Natural killer cell treated with Interleukin-12 subunit alpha and Interleukin-12 subunit beta and Interleukin-15 and Interleukin-18, amount 100 ng/mL, for 72 hours (primary cell): ENCODE measurements at regions not wholly inside any gene's neighbourhood (a gene's known extent, or its start where the extent isn't known, plus 50 kb on each side); places are given as distances from the start of the nearest gene placed in this dataset.

ENCODE experiments used
- ATAC-seq, 2 donors: fragments of 150-1000 bp; cut with Tn5 transposase in 1 of 2; sonication (Bioruptor Pico), chemical (Tn5 transposase) in 1 of 2; 2 replicates each; pipeline ENCODE4 v1.10.0; 2021
- DNase-seq: peaks from one replicate; pipeline ENCODE4 v3.0.0; 2022; ENCODE audit warnings: low spot score
- H3K27ac Mint-ChIP-seq, 2 donors: 1 replicate in 1 of 2; 2 replicates in 1 of 2; pipeline ENCODE4 v1.8.0; 2022; ENCODE audit warnings: mixed read lengths in 2 of 2, mild to moderate bottlenecking in 1 of 2, moderate library complexity in 1 of 2
- H3K27me3 Mint-ChIP-seq, 2 donors: 1 replicate in 1 of 2; 2 replicates in 1 of 2; pipeline ENCODE4 v1.8.0; 2022; ENCODE audit warnings: mixed read lengths in 2 of 2
- H3K36me3 Mint-ChIP-seq: one replicate; pipeline ENCODE4 v1.8.0; 2022; ENCODE audit warnings: mixed read lengths
- H3K4me1 Mint-ChIP-seq, 2 donors: 1 replicate in 1 of 2; 2 replicates in 1 of 2; pipeline ENCODE4 v1.8.0; 2022; ENCODE audit warnings: low read depth in 2 of 2, mixed read lengths in 2 of 2, mild to moderate bottlenecking in 1 of 2
- H3K4me3 Mint-ChIP-seq: one replicate; pipeline ENCODE4 v1.8.0; 2022; ENCODE audit warnings: mixed read lengths
- H3K9me3 Mint-ChIP-seq: 2 replicates; pipeline ENCODE4 v1.8.0; 2022; ENCODE audit warnings: mixed read lengths

GRCh38 chr9:118883411-118883810, 485.8 kb downstream of the BRINP1 start:
- DNase-seq (no peak), ATAC-seq (no peak)
- Mint-ChIP-seq H3K27me3 (no peaks in the 10 kb centered on the region), H3K4me3 (no peak overlapping the region), H3K4me1 (no peaks in the 10 kb centered on the region), H3K27ac (no peak overlapping the region), H3K9me3 (peaks cover 17% of the 10 kb centered on the region), H3K36me3 (no peaks in the 10 kb centered on the region)

- no peak for ATAC-seq
Measured at GRCh38 chr9:118891213-118891612, 478.0 kb downstream of the BRINP1 start.

GRCh38 chr9:118896324-118897000, 472.8 kb downstream of the BRINP1 start:
- no peak overlapping the region for H3K27ac Mint-ChIP-seq
- H3K9me3 Mint-ChIP-seq: peaks cover 7% of the 10 kb centered on the region
- H3K36me3 Mint-ChIP-seq: no peaks in the 10 kb centered on the region
- DNase-seq (no peak), ATAC-seq (no peak)
- H3K27me3 Mint-ChIP-seq: no peaks in the 10 kb centered on the region
- H3K4me1 Mint-ChIP-seq: no peaks in the 10 kb centered on the region
- no peak overlapping the region for H3K4me3 Mint-ChIP-seq

More at GRCh38 chr9:118891213-118891612, 478.0 kb downstream of the BRINP1 start:
- DNase-seq: no peak
- no peaks in the 10 kb centered on the region for H3K36me3 Mint-ChIP-seq
- no peaks in the 10 kb centered on the region for H3K4me1 Mint-ChIP-seq
- H3K4me3 Mint-ChIP-seq: no peak overlapping the region
- peaks cover 11% of the 10 kb centered on the region for H3K9me3 Mint-ChIP-seq
- H3K27ac Mint-ChIP-seq: no peak overlapping the region
- no peaks in the 10 kb centered on the region for H3K27me3 Mint-ChIP-seq

GRCh38 chr9:118918180-118918579, 451.1 kb downstream of the BRINP1 start:
- no peak for ATAC-seq
- no peaks in the 10 kb centered on the region for H3K36me3 Mint-ChIP-seq
- no peaks in the 10 kb centered on the region for H3K27me3 Mint-ChIP-seq

GRCh38 chr9:118928722-118929121, 440.5 kb downstream of the BRINP1 start:
- Mint-ChIP-seq H3K27ac (no peak overlapping the region), H3K4me1 (no peaks in the 10 kb centered on the region), H3K9me3 (peaks cover 7% of the 10 kb centered on the region), H3K36me3 (no peaks in the 10 kb centered on the region), H3K4me3 (no peak overlapping the region), H3K27me3 (no peaks in the 10 kb centered on the region)
- no peak for ATAC-seq
- DNase-seq: no peak

More at GRCh38 chr9:118918180-118918579, 451.1 kb downstream of the BRINP1 start:
- DNase-seq: no peak
- no peaks in the 10 kb centered on the region for H3K4me1 Mint-ChIP-seq
- H3K27ac Mint-ChIP-seq: no peak overlapping the region
- peaks cover 22% of the 10 kb centered on the region for H3K9me3 Mint-ChIP-seq
- no peak overlapping the region for H3K4me3 Mint-ChIP-seq

GRCh38 chr9:118929287-118929686, 439.9 kb downstream of the BRINP1 start:
- no peaks in the 10 kb centered on the region for H3K36me3 Mint-ChIP-seq
- no peaks in the 10 kb centered on the region for H3K4me1 Mint-ChIP-seq
- no peak overlapping the region for H3K27ac Mint-ChIP-seq
- no peak for ATAC-seq
- H3K27me3 Mint-ChIP-seq: no peaks in the 10 kb centered on the region
- DNase-seq: no peak
- H3K9me3 Mint-ChIP-seq: peaks cover 11% of the 10 kb centered on the region
- no peak overlapping the region for H3K4me3 Mint-ChIP-seq

GRCh38 chr9:118931941-118932340, 437.3 kb downstream of the BRINP1 start:
- H3K36me3 Mint-ChIP-seq: no peaks in the 10 kb centered on the region
- peaks cover 11% of the 10 kb centered on the region for H3K9me3 Mint-ChIP-seq
- ATAC-seq (no peak), DNase-seq (no peak)
- H3K4me1 Mint-ChIP-seq: no peaks in the 10 kb centered on the region
- no peaks in the 10 kb centered on the region for H3K27me3 Mint-ChIP-seq
- H3K27ac Mint-ChIP-seq: no peak overlapping the region
- H3K4me3 Mint-ChIP-seq: no peak overlapping the region

GRCh38 chr9:118938581-118938980, 430.7 kb downstream of the BRINP1 start:
- H3K27ac Mint-ChIP-seq: no peak overlapping the region
- H3K4me1 Mint-ChIP-seq: no peaks in the 10 kb centered on the region
- H3K36me3 Mint-ChIP-seq: no peaks in the 10 kb centered on the region
- DNase-seq: no peak
- H3K9me3 Mint-ChIP-seq: peaks cover 14% of the 10 kb centered on the region
- no peak for ATAC-seq
- H3K27me3 Mint-ChIP-seq: no peaks in the 10 kb centered on the region
- no peak overlapping the region for H3K4me3 Mint-ChIP-seq

- ATAC-seq (no peak), DNase-seq (no peak)
- H3K4me3 Mint-ChIP-seq: no peak overlapping the region
- H3K27ac Mint-ChIP-seq: no peak overlapping the region
- H3K4me1 Mint-ChIP-seq: no peaks in the 10 kb centered on the region
- H3K36me3 Mint-ChIP-seq: no peaks in the 10 kb centered on the region
- H3K9me3 Mint-ChIP-seq: peaks cover 10% of the 10 kb centered on the region
- no peaks in the 10 kb centered on the region for H3K27me3 Mint-ChIP-seq
Measured at GRCh38 chr9:118940473-118940872, 428.8 kb downstream of the BRINP1 start.

- no peaks in the 10 kb centered on the region for H3K27me3 Mint-ChIP-seq
Measured at GRCh38 chr9:118946669-118947068, 422.6 kb downstream of the BRINP1 start.

GRCh38 chr9:118954857-118955256, 414.4 kb downstream of the BRINP1 start:
- no peak overlapping the region for H3K27ac Mint-ChIP-seq
- ATAC-seq: no peak
- H3K4me3 Mint-ChIP-seq: no peak overlapping the region
- H3K4me1 Mint-ChIP-seq: no peaks in the 10 kb centered on the region
- no peak for DNase-seq
- peaks cover 17% of the 10 kb centered on the region for H3K9me3 Mint-ChIP-seq
- H3K27me3 Mint-ChIP-seq: no peaks in the 10 kb centered on the region
- H3K36me3 Mint-ChIP-seq: no peaks in the 10 kb centered on the region

More at GRCh38 chr9:118946669-118947068, 422.6 kb downstream of the BRINP1 start:
- H3K36me3 Mint-ChIP-seq: no peaks in the 10 kb centered on the region
- no peak overlapping the region for H3K27ac Mint-ChIP-seq
- DNase-seq (no peak), ATAC-seq (no peak)
- no peak overlapping the region for H3K4me3 Mint-ChIP-seq
- peaks cover 3% of the 10 kb centered on the region for H3K9me3 Mint-ChIP-seq
- no peaks in the 10 kb centered on the region for H3K4me1 Mint-ChIP-seq

- no peaks in the 10 kb centered on the region for H3K4me1 Mint-ChIP-seq
- DNase-seq (no peak), ATAC-seq (no peak)
- no peak overlapping the region for H3K4me3 Mint-ChIP-seq
- H3K27ac Mint-ChIP-seq: no peak overlapping the region
- no peaks in the 10 kb centered on the region for H3K36me3 Mint-ChIP-seq
- peaks cover 20% of the 10 kb centered on the region for H3K9me3 Mint-ChIP-seq
- H3K27me3 Mint-ChIP-seq: no peaks in the 10 kb centered on the region
Measured at GRCh38 chr9:118957585-118957984, 411.6 kb downstream of the BRINP1 start.

- Mint-ChIP-seq H3K4me1 (no peaks in the 10 kb centered on the region), H3K4me3 (no peak overlapping the region)
- no peak for ATAC-seq
Measured at GRCh38 chr9:118959366-118959765, 409.9 kb downstream of the BRINP1 start.

GRCh38 chr9:118961857-118962256, 407.4 kb downstream of the BRINP1 start:
- H3K36me3 Mint-ChIP-seq: peaks cover 6% of the 10 kb centered on the region
- no peak overlapping the region for H3K4me3 Mint-ChIP-seq
- ATAC-seq (no peak), DNase-seq (no peak)
- H3K27ac Mint-ChIP-seq: no peak overlapping the region
- H3K9me3 Mint-ChIP-seq: peaks cover 17% of the 10 kb centered on the region
- H3K27me3 Mint-ChIP-seq: no peaks in the 10 kb centered on the region
- no peaks in the 10 kb centered on the region for H3K4me1 Mint-ChIP-seq

More at GRCh38 chr9:118959366-118959765, 409.9 kb downstream of the BRINP1 start:
- Mint-ChIP-seq H3K27me3 (no peaks in the 10 kb centered on the region), H3K9me3 (peaks cover 22% of the 10 kb centered on the region), H3K36me3 (no peaks in the 10 kb centered on the region), H3K27ac (no peak overlapping the region)
- no peak for DNase-seq

GRCh38 chr9:118962426-118962825, 406.8 kb downstream of the BRINP1 start:
- no peak overlapping the region for H3K27ac Mint-ChIP-seq
- ATAC-seq (no peak), DNase-seq (no peak)
- H3K4me3 Mint-ChIP-seq: no peak overlapping the region
- H3K27me3 Mint-ChIP-seq: no peaks in the 10 kb centered on the region
- H3K9me3 Mint-ChIP-seq: peaks cover 15% of the 10 kb centered on the region
- peaks cover 6% of the 10 kb centered on the region for H3K36me3 Mint-ChIP-seq
- H3K4me1 Mint-ChIP-seq: no peaks in the 10 kb centered on the region
